PFSK-1 (cell line): ENCODE measurements at regions not wholly inside any gene's neighbourhood (a gene's known extent, or its start where the extent isn't known, plus 50 kb on each side); places are given as distances from the start of the nearest gene placed in this dataset.

ENCODE experiments used
- FOXP2 ChIP-seq: optimal IDR thresholded peaks from 2 replicates; pipeline ENCODE3; 2011; ENCODE audit warnings: borderline replicate concordance, control low read depth, inconsistent platforms; ENCODE audit not compliant: insufficient read depth; ENCODE audit errors: extremely low read length, extremely low read depth
- POLR2AphosphoS5 ChIP-seq: IDR thresholded peaks from 2 replicates; pipeline ENCODE4 v1.6.1; 2012; ENCODE audit warnings: low read depth, mild to moderate bottlenecking, control low read depth, low read length, moderate library complexity
- SIN3A ChIP-seq: IDR thresholded peaks from 2 replicates; pipeline ENCODE4 v1.6.1; 2012; ENCODE audit warnings: mild to moderate bottlenecking, low read length, moderate library complexity, borderline replicate concordance; ENCODE audit not compliant: insufficient read depth
- TAF1 ChIP-seq: IDR thresholded peaks from 2 replicates; pipeline ENCODE4 v1.6.1; 2012; ENCODE audit warnings: low read length, control low read depth, borderline replicate concordance; ENCODE audit not compliant: insufficient read depth
- TF ChIP-seq, protein P1 (sequence below), 2 experiments: IDR thresholded peaks; 2 replicates each; pipeline versions ENCODE4 v1.6.1 to v1.8.0; 2011 to 2012; ENCODE audit warnings: low read depth in 2 of 2, low read length in 2 of 2, control low read depth in 1 of 2, inconsistent platforms in 1 of 2, mild to moderate bottlenecking in 1 of 2, moderate library complexity in 1 of 2; ENCODE audit not compliant: insufficient read depth in 1 of 2

DNA sequence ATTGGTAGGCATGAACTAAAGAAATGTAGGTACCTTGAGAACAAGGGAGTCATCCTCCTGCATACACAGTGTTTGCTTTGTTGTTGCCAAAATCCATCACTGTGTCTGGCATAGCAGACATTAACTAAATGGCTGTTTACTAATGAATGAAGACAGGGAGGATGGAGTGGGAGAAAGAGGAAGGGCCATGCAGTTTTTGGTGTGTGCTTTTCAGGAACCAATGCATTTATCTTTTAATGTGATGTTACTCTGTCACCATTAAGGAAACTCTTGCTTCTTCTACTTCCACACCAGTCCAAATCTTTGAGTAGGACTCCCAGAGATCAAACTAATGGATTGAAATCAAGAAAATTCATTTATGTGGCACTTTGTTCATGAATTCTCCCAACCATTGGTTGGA lies 55.6 kb upstream of the DUSP10 start:
- no peak for TF ChIP-seq SIN3A
- no peak for TF ChIP-seq FOXP2
- TF ChIP-seq TAF1 = no peak
- TF ChIP-seq POLR2AphosphoS5 = no peak
- TF ChIP-seq, protein P1, sequence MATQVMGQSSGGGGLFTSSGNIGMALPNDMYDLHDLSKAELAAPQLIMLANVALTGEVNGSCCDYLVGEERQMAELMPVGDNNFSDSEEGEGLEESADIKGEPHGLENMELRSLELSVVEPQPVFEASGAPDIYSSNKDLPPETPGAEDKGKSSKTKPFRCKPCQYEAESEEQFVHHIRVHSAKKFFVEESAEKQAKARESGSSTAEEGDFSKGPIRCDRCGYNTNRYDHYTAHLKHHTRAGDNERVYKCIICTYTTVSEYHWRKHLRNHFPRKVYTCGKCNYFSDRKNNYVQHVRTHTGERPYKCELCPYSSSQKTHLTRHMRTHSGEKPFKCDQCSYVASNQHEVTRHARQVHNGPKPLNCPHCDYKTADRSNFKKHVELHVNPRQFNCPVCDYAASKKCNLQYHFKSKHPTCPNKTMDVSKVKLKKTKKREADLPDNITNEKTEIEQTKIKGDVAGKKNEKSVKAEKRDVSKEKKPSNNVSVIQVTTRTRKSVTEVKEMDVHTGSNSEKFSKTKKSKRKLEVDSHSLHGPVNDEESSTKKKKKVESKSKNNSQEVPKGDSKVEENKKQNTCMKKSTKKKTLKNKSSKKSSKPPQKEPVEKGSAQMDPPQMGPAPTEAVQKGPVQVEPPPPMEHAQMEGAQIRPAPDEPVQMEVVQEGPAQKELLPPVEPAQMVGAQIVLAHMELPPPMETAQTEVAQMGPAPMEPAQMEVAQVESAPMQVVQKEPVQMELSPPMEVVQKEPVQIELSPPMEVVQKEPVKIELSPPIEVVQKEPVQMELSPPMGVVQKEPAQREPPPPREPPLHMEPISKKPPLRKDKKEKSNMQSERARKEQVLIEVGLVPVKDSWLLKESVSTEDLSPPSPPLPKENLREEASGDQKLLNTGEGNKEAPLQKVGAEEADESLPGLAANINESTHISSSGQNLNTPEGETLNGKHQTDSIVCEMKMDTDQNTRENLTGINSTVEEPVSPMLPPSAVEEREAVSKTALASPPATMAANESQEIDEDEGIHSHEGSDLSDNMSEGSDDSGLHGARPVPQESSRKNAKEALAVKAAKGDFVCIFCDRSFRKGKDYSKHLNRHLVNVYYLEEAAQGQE (IDR thresholded peaks at IDR 0.05; ENCODE audit: insufficient read depth in 1 of 2, low read depth in 2 of 2, low read length in 2 of 2) = no peak

DNA sequence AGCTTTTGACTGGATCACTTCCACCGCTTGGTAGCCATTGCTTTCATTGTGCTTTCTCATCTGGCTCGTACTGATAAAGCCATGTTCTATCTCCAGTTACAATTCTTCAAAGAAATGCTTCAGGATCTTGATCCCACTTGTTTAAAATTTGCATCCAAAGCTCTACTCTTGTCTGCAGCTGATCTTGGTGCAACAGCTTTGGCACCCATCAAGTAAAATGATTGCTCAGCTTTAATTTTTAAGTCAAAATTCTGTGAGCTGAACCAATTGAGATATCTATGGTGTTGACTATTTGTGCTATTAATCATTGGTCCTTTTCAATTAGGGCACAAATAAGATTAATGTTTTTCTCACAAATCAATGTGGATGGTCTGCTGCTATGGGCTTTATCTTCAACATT lies 54.8 kb upstream of the DUSP10 start:
- TF ChIP-seq POLR2AphosphoS5 (no peak), SIN3A (no peak), FOXP2 (no peak), TAF1 (no peak)
- TF ChIP-seq, protein P1 (IDR thresholded peaks at IDR 0.05; ENCODE audit: insufficient read depth in 1 of 2, low read depth in 2 of 2, low read length in 2 of 2) = no peak

DNA sequence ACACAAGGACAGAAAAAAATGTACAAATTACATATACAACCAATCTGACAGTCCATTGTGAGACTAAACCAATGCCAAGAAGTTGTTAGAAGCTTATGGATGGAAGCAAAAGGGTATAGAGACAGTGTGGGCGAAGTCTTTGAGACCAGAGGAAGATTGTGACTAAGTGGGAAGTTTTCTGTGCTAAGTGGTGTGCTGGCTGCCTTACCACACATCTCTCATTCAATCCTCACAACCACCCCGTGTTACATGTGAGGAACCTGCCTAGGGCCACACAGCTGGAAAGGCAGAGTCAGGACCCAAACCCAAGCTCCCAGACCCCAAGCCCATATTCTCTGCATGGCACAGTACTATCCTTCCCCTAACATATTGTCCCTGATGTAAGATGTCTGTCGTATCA lies 53.5 kb upstream of the DUSP10 start:
- TF ChIP-seq TAF1 (no peak), POLR2AphosphoS5 (no peak), FOXP2 (no peak), SIN3A (no peak)
- TF ChIP-seq, protein P1 (IDR thresholded peaks at IDR 0.05; ENCODE audit: insufficient read depth in 1 of 2, low read depth in 2 of 2, low read length in 2 of 2) = no peak

DNA sequence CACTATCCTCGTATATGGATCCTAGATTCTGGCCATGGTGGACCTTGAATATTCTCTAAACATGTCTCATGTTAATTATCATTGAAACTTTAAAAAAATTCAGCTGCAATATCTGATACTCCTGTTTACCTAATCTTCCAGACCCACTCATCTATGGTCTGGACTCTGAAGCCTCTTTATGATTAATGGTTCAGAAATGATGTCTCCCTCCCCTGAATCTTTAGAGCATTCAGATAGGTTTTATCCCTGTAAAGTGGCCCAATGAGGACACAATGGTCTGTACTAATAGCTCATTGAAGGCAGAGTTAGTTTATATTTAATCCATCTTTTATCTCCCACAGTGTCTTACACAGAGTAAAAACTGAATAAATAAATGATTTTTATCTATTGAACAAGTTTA lies 53.0 kb upstream of the DUSP10 start:
- TF ChIP-seq FOXP2 (no peak), SIN3A (no peak), TAF1 (no peak), POLR2AphosphoS5 (no peak)
- TF ChIP-seq, protein P1 (IDR thresholded peaks at IDR 0.05; ENCODE audit: insufficient read depth in 1 of 2, low read depth in 2 of 2, low read length in 2 of 2) = no peak

DNA sequence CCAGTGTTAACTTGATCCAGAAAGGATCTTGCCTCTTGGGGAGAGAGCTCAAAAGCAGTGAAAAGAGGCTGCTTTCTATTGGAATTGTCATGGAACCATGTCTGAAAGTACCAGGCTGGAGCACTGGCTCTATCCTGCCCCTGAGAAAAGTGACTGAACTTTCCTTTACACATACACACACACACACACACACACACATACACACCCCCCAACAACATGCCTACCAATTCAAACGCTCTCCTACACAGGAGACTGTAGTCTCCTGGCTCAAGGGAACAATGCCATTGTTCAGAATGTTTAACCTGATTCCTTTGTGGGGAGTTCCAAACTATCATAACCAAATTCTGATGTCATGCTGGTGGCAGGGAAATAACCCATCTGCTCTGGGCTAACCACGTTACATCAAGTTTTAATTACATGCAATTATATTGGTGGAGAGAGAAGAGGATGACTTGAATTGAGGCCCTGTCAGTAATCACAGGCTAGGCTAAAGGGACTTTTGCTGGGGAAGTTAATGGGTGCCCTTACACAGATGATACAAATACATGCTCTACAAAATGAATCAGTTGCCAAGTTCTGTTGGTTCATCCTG lies 52.3 kb upstream of the DUSP10 start:
- TF ChIP-seq SIN3A (no peak), FOXP2 (no peak), TAF1 (no peak), POLR2AphosphoS5 (no peak)
- TF ChIP-seq, protein P1 (IDR thresholded peaks at IDR 0.05; ENCODE audit: insufficient read depth in 1 of 2, low read depth in 2 of 2, low read length in 2 of 2) = no peak
